GM12878 (cell line): ENCODE measurements at regions not wholly inside any gene's neighbourhood (a gene's known extent, or its start where the extent isn't known, plus 50 kb on each side); places are given as distances from the start of the nearest gene placed in this dataset.
A peak's percentile ranks its signal among the peaks of the same experiment; 100 is the strongest.

Experiments
- ATAC-seq: fragments of 200-7000 bp; cut with Tn5 transposase; 3 replicates; pipeline ENCODE4 v1.9.1; 2020; ENCODE audit warnings: mild to moderate bottlenecking, moderate library complexity
- BruUV-seq: library from RNA; stranded (reverse); fragments of 400-500 nt; replicated peaks from 2 replicates; lab custom pipeline; 2021; lab: Mats Ljungman, UMichigan
- CTCF ChIA-PET: fragments of 300-600 bp; sonication (Branson Sonifier 250); formaldehyde crosslinking; extraction: SDS; loops from one replicate; lab custom pipeline; 2021; ENCODE audit warnings: inconsistent platforms; lab: Yijun Ruan, JAX
- POLR2A ChIA-PET: fragments of 350-600 bp; formaldehyde crosslinking; extraction: SDS; loops from one replicate; lab custom pipeline; 2021; ENCODE audit warnings: inconsistent platforms; lab: Charles Lee
- RAD21 ChIA-PET: fragments of 300-600 bp; sonication (Branson Sonifier 250); formaldehyde crosslinking; loops from one replicate; lab custom pipeline; 2023; ENCODE audit warnings: antibody characterized with exemption; ENCODE audit not compliant: unreplicated experiment; lab: Charles Lee
- SMC1A ChIA-PET: fragments of 300-600 bp; sonication (Branson Sonifier 250); formaldehyde crosslinking; loops from one replicate; lab custom pipeline; 2023; ENCODE audit not compliant: unreplicated experiment, uncharacterized antibody; lab: Charles Lee
- DNase-seq: peaks from one replicate; pipeline ENCODE4 v3.0.0-alpha.2; 2011; ENCODE audit warnings: low read depth, low spot score
- FAIRE-seq: peaks from 3 replicates; lab custom pipeline; 2011; peaks lifted over from hg19 to GRCh38; lab: Jason Lieb, UNC
- H2AFZ ChIP-seq: 2 replicates; pipeline ENCODE4 v1.6.0; 2011; ENCODE audit warnings: low read depth, low read length, control low read depth; ENCODE audit not compliant: control insufficient read depth
- H3K27ac ChIP-seq: 2 replicates; pipeline ENCODE4 v1.5.1; 2011; ENCODE audit warnings: control low read depth; ENCODE audit not compliant: control insufficient read depth, insufficient read depth
- H3K27me3 ChIP-seq, 2 experiments: replicated peaks in 1 of 2; 2 replicates each; pipeline versions ENCODE4 v1.6.0 to v1.6.1; 2011; ENCODE audit warnings: low read length in 1 of 2; ENCODE audit not compliant: control insufficient read depth in 2 of 2, insufficient read depth in 2 of 2
- H3K36me3 ChIP-seq, 2 experiments: 2 replicates each; pipeline ENCODE4 v1.5.1; 2011; ENCODE audit warnings: low read length in 1 of 2; ENCODE audit not compliant: control insufficient read depth in 2 of 2, insufficient read depth in 2 of 2
- H3K4me1 ChIP-seq: 2 replicates; pipeline ENCODE4 v1.6.1; 2011; ENCODE audit warnings: mild to moderate bottlenecking, low read length, moderate library complexity, mixed read lengths; ENCODE audit not compliant: control insufficient read depth, insufficient read depth
- H3K4me2 ChIP-seq: 2 replicates; pipeline ENCODE4 v1.6.0; 2011; ENCODE audit warnings: control low read depth; ENCODE audit not compliant: control insufficient read depth, insufficient read depth
- H3K4me3 ChIP-seq: fragments of 200-600 bp; sonication (generic); 2 replicates; pipeline ENCODE4 v1.5.1; 2016
- H3K79me2 ChIP-seq: 2 replicates; pipeline ENCODE4 v1.6.0; 2011; ENCODE audit warnings: low read length; ENCODE audit not compliant: control insufficient read depth, insufficient read depth
- H3K9ac ChIP-seq: 2 replicates; pipeline ENCODE4 v1.8.0; 2011; ENCODE audit warnings: low read length, control low read depth, mixed read lengths; ENCODE audit not compliant: control insufficient read depth, insufficient read depth
- H3K9me3 ChIP-seq: replicated peaks from 3 replicates; pipeline ENCODE4 v1.5.1; 2011; ENCODE audit warnings: mild to moderate bottlenecking, low read length; ENCODE audit not compliant: control insufficient read depth, insufficient read depth
- H4K20me1 ChIP-seq: 2 replicates; pipeline ENCODE4 v1.6.0; 2011; ENCODE audit not compliant: control insufficient read depth, insufficient read depth
- CBX5 ChIP-seq: sonication (generic); IDR thresholded peaks from 2 replicates; pipeline ENCODE4 v1.6.1; 2016; ENCODE audit warnings: low read depth, moderate library complexity, mild to moderate bottlenecking, inconsistent platforms
- MTA2 ChIP-seq: fragments of 450-650 bp; IDR thresholded peaks from 2 replicates; pipeline ENCODE4 v1.6.1; 2016; ENCODE audit warnings: low read depth, mild to moderate bottlenecking, moderate library complexity
- SPI1 ChIP-seq: IDR thresholded peaks from 2 replicates; pipeline ENCODE4 v1.6.1; 2011; ENCODE audit warnings: low read depth, mild to moderate bottlenecking, low read length, moderate library complexity, borderline replicate concordance; ENCODE audit not compliant: insufficient read depth
- ZNF24 ChIP-seq: fragments of 450-650 bp; IDR thresholded peaks from 2 replicates; pipeline ENCODE4 v1.6.1; 2017; ENCODE audit warnings: antibody characterized with exemption, mild to moderate bottlenecking
- ZNF622 ChIP-seq: fragments of 450-650 bp; IDR thresholded peaks from 2 replicates; pipeline ENCODE4 v1.6.1; 2017; ENCODE audit warnings: mild to moderate bottlenecking, inconsistent platforms
- WGBS: methylation state at CpG from one replicate; pipeline ENCODE4 v1.1.6; 2016; ENCODE audit warnings: low lambda C conversion rate; ENCODE audit not compliant: insufficient replicate concordance, insufficient coverage; ENCODE audit errors: missing lambda C conversion rate; 5-methylcytosine and 5-hydroxymethylcytosine counted together
- in situ Hi-C: fragments of 300-500 bp; cut with MboI; formaldehyde crosslinking; loops from 9 replicates; pipeline ENCODE4 v1.14.3; 2018; ENCODE audit warnings: mixed read lengths
- intact Hi-C: fragments of 100-400 bp; cut with micrococcal nuclease; formaldehyde crosslinking; loops from one replicate; pipeline ENCODE4 v1.14.2; 2022; ENCODE audit not compliant: unreplicated experiment

GRCh38 chr13:46975173-46975572, 78.3 kb upstream of the HTR2A start:
- Histone ChIP-seq H3K9ac (no peak overlapping the region), H3K4me3 (no peak overlapping the region)
- no peak for TF ChIP-seq ZNF622
- 0 out of 2 replicates have a peak, but pooled peaks have one; percentile 82 for TF ChIP-seq CBX5
- TF ChIP-seq, all 136 proteins: peak for 1
- Histone ChIP-seq H3K4me2 (no peak overlapping the region), H2AFZ (no peak overlapping the region), H3K27me3 (no peaks in the 10 kb centered on the region), H3K4me1 (no peaks in the 10 kb centered on the region; the same call in 1 of the 2 replicates), H3K79me2 (no peaks in the 10 kb centered on the region), H3K27ac (no peak overlapping the region), H3K9me3 (peaks cover 16% of the 10 kb centered on the region), H4K20me1 (no peaks in the 10 kb centered on the region), H3K36me3 (no peaks in the 10 kb centered on the region)
- FAIRE-seq (no peak), ATAC-seq (no peak), DNase-seq (no peak)
- ChIA-PET SMC1A (interaction anchor here (1.8 to 2.2 kb wide), 2 partner anchors 9 to 11 kb away, joined by 5 to 7 read pairs; no protein-coding TSS in a partner anchor), POLR2A (no interaction called here), CTCF (interaction anchor here (0.6 to 4.5 kb wide), 7 partner anchors 8 to 1450 kb away, joined by 3 to 51 read pairs (median 7); no protein-coding TSS in a partner anchor), RAD21 (interaction anchor here (2.3 kb wide), 1 partner anchor 8 kb away, joined by 7 read pairs; no protein-coding TSS in a partner anchor)
- in situ Hi-C loops = no loop called here
- BruUV-seq = no TSS peak
- intact Hi-C loops = loop anchor here (10.0 kb wide), 1 partner anchor 800 kb away; no protein-coding TSS in a partner anchor

- no peak overlapping the region for H3K4me2 ChIP-seq
- no peak overlapping the region for H2AFZ ChIP-seq
- TF ChIP-seq SPI1 (peak; percentile 72; the same call in 1 of the 2 replicates), ZNF24 (no peak), MTA2 (peak; percentile 80)
Measured at GRCh38 chr13:46968450-46968849, 71.6 kb upstream of the HTR2A start.

More at GRCh38 chr13:46968450-46968849, 71.6 kb upstream of the HTR2A start:
- no peaks in the 10 kb centered on the region for H4K20me1 ChIP-seq
- ATAC-seq (no peak), FAIRE-seq (peak; percentile 44), DNase-seq (no peak)
- ChIA-PET RAD21 (no interaction called here), SMC1A (no interaction called here), CTCF (interaction anchor here (0.7 kb wide), 1 partner anchor 1611 kb away, joined by 3 read pairs; no protein-coding TSS in a partner anchor), POLR2A (interaction anchor here (0.6 kb wide), 1 partner anchor 432 kb away, joined by 3 read pairs; no protein-coding TSS in a partner anchor)
- no peaks in the 10 kb centered on the region for H3K27me3 ChIP-seq
- no peaks in the 10 kb centered on the region; the same call in none of the 2 replicates for H3K4me1 ChIP-seq
- no TSS peak for BruUV-seq
- no peaks in the 10 kb centered on the region for H3K36me3 ChIP-seq
- H3K4me3 ChIP-seq = no peak overlapping the region
- in situ Hi-C loops = no loop called here
- no peak overlapping the region for H3K9ac ChIP-seq
- intact Hi-C loops = loop anchor here (10.0 kb wide), 1 partner anchor 476 kb away; no protein-coding TSS in a partner anchor
- 95% methylated on average over 2 of the region's 2 CpGs for WGBS
- no peaks in the 10 kb centered on the region; the same call in 2 of the 3 replicates for H3K9me3 ChIP-seq
- no peak overlapping the region for H3K27ac ChIP-seq
- H3K79me2 ChIP-seq = no peaks in the 10 kb centered on the region
